Brain microvascular endothelial cell (primary cell): ENCODE measurements at regions not wholly inside any gene's neighbourhood (a gene's known extent, or its start where the extent isn't known, plus 50 kb on each side); places are given as distances from the start of the nearest gene placed in this dataset.
"Not testable (repeated sequence)": the region's sequence is repeated elsewhere in the genome, so short reads cannot be mapped to it uniquely, and the experiment has no call there.

ENCODE experiments used
- DNase-seq: peaks from one replicate; pipeline ENCODE4 v3.0.0-alpha.2; 2020
- H3K27ac ChIP-seq: fragments of 250-450 bp; sonication (Bioruptor Pico); 2 replicates; pipeline ENCODE4 v1.5.1; 2020; ENCODE audit warnings: mild to moderate bottlenecking, moderate library complexity
- H3K27me3 ChIP-seq: fragments of 250-450 bp; sonication (Bioruptor Pico); replicated peaks from 2 replicates; pipeline ENCODE4 v1.5.1; 2020; ENCODE audit warnings: mild to moderate bottlenecking
- H3K36me3 ChIP-seq: fragments of 250-450 bp; sonication (Bioruptor Pico); replicated peaks from 2 replicates; pipeline ENCODE4 v1.5.1; 2020; ENCODE audit warnings: mild to moderate bottlenecking
- H3K4me3 ChIP-seq: 2 replicates; pipeline ENCODE4 v1.5.1; 2011; ENCODE audit warnings: low read depth, mild to moderate bottlenecking, control low read depth, low read length, moderate library complexity
- in situ Hi-C: cut with HindIII; loops from 2 replicates; pipeline ENCODE4 v1.10.0; 2017; ENCODE audit warnings: low sequenced_read_pairs, low pct_ligation_motif_present
- TF ChIP-seq, protein P1 (sequence below): IDR thresholded peaks from 2 replicates; pipeline ENCODE4 v1.5.1; 2011; ENCODE audit warnings: low read depth, mild to moderate bottlenecking, moderate library complexity, low read length, control low read depth, inconsistent platforms; ENCODE audit errors: missing control alignments

- in situ Hi-C loops: no loop called here
- Histone ChIP-seq H3K36me3 (no peaks in the 10 kb centered on the region), H3K27ac (no peak overlapping the region), H3K27me3 (no peaks in the 10 kb centered on the region), H3K4me3 (no peak overlapping the region)
- no peak for DNase-seq
- TF ChIP-seq, protein P1, sequence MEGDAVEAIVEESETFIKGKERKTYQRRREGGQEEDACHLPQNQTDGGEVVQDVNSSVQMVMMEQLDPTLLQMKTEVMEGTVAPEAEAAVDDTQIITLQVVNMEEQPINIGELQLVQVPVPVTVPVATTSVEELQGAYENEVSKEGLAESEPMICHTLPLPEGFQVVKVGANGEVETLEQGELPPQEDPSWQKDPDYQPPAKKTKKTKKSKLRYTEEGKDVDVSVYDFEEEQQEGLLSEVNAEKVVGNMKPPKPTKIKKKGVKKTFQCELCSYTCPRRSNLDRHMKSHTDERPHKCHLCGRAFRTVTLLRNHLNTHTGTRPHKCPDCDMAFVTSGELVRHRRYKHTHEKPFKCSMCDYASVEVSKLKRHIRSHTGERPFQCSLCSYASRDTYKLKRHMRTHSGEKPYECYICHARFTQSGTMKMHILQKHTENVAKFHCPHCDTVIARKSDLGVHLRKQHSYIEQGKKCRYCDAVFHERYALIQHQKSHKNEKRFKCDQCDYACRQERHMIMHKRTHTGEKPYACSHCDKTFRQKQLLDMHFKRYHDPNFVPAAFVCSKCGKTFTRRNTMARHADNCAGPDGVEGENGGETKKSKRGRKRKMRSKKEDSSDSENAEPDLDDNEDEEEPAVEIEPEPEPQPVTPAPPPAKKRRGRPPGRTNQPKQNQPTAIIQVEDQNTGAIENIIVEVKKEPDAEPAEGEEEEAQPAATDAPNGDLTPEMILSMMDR: no peak
Observed at GRCh38 chr2:2452961-2453360, 121.9 kb upstream of the MYT1L start.

DNA sequence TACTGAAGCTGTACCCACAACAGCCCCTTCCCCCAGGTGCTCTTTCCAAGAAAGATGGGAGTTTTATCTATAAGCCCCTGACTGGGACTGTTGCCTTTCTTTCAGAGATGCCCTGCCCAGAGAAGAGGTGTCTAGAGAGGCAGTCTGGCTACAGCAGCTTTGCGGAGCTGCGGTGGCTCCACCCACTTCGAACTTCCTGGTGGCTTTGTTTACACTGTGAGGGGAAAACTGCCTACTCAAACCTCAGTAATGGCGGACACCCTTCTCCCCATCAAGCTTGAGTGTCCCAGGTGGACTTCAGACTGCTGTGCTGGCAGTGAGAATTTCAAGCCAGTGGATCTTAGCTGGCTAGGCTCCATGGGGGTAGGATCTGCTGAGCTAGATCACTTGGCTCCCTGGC lies 120.2 kb upstream of the MYT1L start:
- H3K27ac ChIP-seq, H3K27me3 ChIP-seq, DNase-seq, H3K36me3 ChIP-seq, in situ Hi-C loops, H3K4me3 ChIP-seq: not testable (repeated sequence)

DNA sequence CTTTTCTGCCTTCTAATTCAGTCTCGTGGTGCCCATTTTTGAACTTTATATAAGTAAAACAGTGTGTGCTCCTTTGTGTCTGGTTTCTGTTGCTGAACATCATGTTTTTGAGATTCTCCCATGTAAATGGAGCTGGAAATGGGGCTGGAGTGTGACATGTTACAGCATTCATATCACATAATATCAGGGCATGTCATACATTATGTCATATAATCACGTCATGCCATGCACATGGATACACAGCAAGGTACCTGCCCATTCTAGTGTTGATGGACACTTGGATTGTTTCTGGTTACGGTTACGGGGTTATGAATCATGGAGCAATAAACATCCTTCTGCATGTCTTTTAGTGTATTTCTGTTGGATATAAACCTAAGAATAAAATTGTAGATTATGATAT lies 117.1 kb upstream of the MYT1L start:
- no peak overlapping the region for H3K27ac ChIP-seq
- DNase-seq: no peak
- no peaks in the 10 kb centered on the region for H3K36me3 ChIP-seq
- no peaks in the 10 kb centered on the region for H3K27me3 ChIP-seq
- TF ChIP-seq, protein P1: no peak
- in situ Hi-C loops: no loop called here
- H3K4me3 ChIP-seq: no peak overlapping the region

DNA sequence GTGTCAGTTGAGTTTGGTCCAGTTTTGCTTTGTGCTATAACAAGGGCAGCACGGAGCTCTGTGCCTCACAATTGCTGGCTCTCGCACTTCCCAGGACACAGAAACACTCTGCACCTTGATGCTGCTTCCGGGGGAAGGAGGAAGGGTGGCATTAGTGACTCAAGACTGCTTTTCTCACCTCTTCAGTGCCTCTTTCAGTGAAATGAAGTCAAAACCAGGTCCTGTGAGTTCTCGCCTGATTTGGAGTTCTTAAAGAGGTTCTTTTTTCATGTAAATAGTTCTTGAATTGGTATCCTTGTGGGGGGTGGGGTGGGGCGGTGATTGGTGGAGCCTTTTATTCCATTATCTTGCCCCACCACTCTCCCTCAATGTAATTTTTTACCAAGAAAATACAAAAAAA lies 91.5 kb upstream of the MYT1L start:
- Histone ChIP-seq H3K36me3 (no peaks in the 10 kb centered on the region), H3K4me3 (no peak overlapping the region), H3K27ac (no peak overlapping the region), H3K27me3 (no peaks in the 10 kb centered on the region)
- TF ChIP-seq, protein P1: no peak
- no peak for DNase-seq
- in situ Hi-C loops: no loop called here

GRCh38 chr2:2413525-2413924 lies 82.5 kb upstream of the MYT1L start:
- TF ChIP-seq, protein P1: no peak
- no peaks in the 10 kb centered on the region for H3K27me3 ChIP-seq
- H3K4me3 ChIP-seq: no peak overlapping the region
- H3K27ac ChIP-seq: no peak overlapping the region
- no peaks in the 10 kb centered on the region for H3K36me3 ChIP-seq
- DNase-seq: no peak
- in situ Hi-C loops: no loop called here

- Histone ChIP-seq H3K27me3 (no peaks in the 10 kb centered on the region), H3K36me3 (no peaks in the 10 kb centered on the region), H3K27ac (no peak overlapping the region), H3K4me3 (no peak overlapping the region)
- no peak for DNase-seq
- TF ChIP-seq, protein P1: no peak
- in situ Hi-C loops: no loop called here
Observed at GRCh38 chr2:2410987-2411386, 79.9 kb upstream of the MYT1L start.

- Histone ChIP-seq H3K36me3 (no peaks in the 10 kb centered on the region), H3K27ac (no peak overlapping the region), H3K27me3 (no peaks in the 10 kb centered on the region), H3K4me3 (no peak overlapping the region)
- no peak for DNase-seq
- TF ChIP-seq, protein P1: no peak
- in situ Hi-C loops: no loop called here
Observed at GRCh38 chr2:2409481-2409880, 78.4 kb upstream of the MYT1L start.
